DOHH2 (cell line): ENCODE measurements at regions not wholly inside any gene's neighbourhood (a gene's known extent, or its start where the extent isn't known, plus 50 kb on each side); places are given as distances from the start of the nearest gene placed in this dataset.

Experiments
- EZH2phosphoT487 ChIP-seq: fragments of 200-600 bp; sonication (generic); IDR thresholded peaks from 2 replicates; pipeline ENCODE4 v1.6.1; 2017; ENCODE audit warnings: borderline replicate concordance, mild to moderate bottlenecking, antibody characterized with exemption, low read length, moderate library complexity, mixed read lengths
- TF ChIP-seq, protein P1 (sequence below): fragments of 200-600 bp; sonication (generic); IDR thresholded peaks from one replicate; pipeline ENCODE4 v1.5.1; 2014; ENCODE audit warnings: antibody characterized with exemption, mild to moderate bottlenecking, low read depth, low read length; ENCODE audit not compliant: poor library complexity, severe bottlenecking

DNA sequence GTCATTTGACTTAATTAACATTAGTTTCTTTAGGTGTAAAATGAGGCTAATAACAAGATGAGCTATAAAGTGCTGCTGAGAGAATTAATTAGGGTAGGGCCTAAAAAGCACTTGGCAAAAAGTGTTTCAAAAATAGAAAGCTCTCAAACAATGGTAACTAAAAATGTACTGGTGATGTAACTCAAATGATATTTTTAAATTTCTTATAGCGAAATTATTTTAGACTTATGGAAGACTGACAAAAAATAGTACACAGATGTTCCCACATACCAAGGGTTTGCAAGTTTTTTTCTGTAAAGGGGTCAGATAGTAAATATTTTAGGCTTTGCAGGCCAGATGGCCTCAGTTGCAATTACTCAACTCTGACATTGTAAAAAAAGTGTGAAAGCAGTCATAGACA is 190.7 kb upstream of the UFL1 start:
- TF ChIP-seq, protein P1, sequence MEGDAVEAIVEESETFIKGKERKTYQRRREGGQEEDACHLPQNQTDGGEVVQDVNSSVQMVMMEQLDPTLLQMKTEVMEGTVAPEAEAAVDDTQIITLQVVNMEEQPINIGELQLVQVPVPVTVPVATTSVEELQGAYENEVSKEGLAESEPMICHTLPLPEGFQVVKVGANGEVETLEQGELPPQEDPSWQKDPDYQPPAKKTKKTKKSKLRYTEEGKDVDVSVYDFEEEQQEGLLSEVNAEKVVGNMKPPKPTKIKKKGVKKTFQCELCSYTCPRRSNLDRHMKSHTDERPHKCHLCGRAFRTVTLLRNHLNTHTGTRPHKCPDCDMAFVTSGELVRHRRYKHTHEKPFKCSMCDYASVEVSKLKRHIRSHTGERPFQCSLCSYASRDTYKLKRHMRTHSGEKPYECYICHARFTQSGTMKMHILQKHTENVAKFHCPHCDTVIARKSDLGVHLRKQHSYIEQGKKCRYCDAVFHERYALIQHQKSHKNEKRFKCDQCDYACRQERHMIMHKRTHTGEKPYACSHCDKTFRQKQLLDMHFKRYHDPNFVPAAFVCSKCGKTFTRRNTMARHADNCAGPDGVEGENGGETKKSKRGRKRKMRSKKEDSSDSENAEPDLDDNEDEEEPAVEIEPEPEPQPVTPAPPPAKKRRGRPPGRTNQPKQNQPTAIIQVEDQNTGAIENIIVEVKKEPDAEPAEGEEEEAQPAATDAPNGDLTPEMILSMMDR, result no peak
- no peak for TF ChIP-seq EZH2phosphoT487
